Fibroblast of peridontal ligament (primary cell): ENCODE measurements at regions not wholly inside any gene's neighbourhood (a gene's known extent, or its start where the extent isn't known, plus 50 kb on each side); places are given as distances from the start of the nearest gene placed in this dataset.
"Not testable (repeated sequence)": the region's sequence is repeated elsewhere in the genome, so short reads cannot be mapped to it uniquely, and the experiment has no call there.

Source experiments
- DNase-seq: peaks from one replicate; pipeline ENCODE4 v3.0.0-alpha.2; 2010; ENCODE audit errors: extremely low read depth

- DNase-seq, result no peak
Observed at GRCh38 chrX:63285375-63285774, 65.8 kb downstream of the SPIN4 start.

GRCh38 chrX:63284659-63285058 is 66.5 kb downstream of the SPIN4 start:
- no peak for DNase-seq

- peak; percentile 1 for DNase-seq
Observed at GRCh38 chrX:63283348-63283747, 67.8 kb downstream of the SPIN4 start.

GRCh38 chrX:63282828-63283227 is 68.3 kb downstream of the SPIN4 start:
- DNase-seq, result no peak

- no peak for DNase-seq
Observed at GRCh38 chrX:63282077-63282476, 69.1 kb downstream of the SPIN4 start.

- no peak for DNase-seq
Observed at GRCh38 chrX:63281465-63281864, 69.7 kb downstream of the SPIN4 start.

- DNase-seq, result not testable (repeated sequence)
Observed at GRCh38 chrX:63277394-63277793, 73.7 kb downstream of the SPIN4 start.

- DNase-seq, result peak; percentile 20
Observed at GRCh38 chrX:63275127-63275526, 76.0 kb downstream of the SPIN4 start.

- DNase-seq, result no peak
Observed at GRCh38 chrX:63270873-63271272, 80.3 kb downstream of the SPIN4 start.

- DNase-seq, result peak; percentile 26
Observed at GRCh38 chrX:63258144-63258543, 93.0 kb downstream of the SPIN4 start.

- peak; percentile 89 for DNase-seq
Observed at GRCh38 chrX:63250253-63250868, 100.8 kb downstream of the SPIN4 start.

GRCh38 chrX:63242689-63243088 is 108.4 kb downstream of the SPIN4 start:
- not testable (repeated sequence) for DNase-seq

GRCh38 chrX:63235963-63236362 is 115.2 kb downstream of the SPIN4 start:
- not testable (repeated sequence) for DNase-seq

- not testable (repeated sequence) for DNase-seq
Observed at GRCh38 chrX:63233013-63233412, 118.1 kb downstream of the SPIN4 start.

GRCh38 chrX:63218202-63218601 is 132.9 kb downstream of the SPIN4 start:
- DNase-seq, result not testable (repeated sequence)

- not testable (repeated sequence) for DNase-seq
Observed at GRCh38 chrX:63217549-63217948, 133.6 kb downstream of the SPIN4 start.

GRCh38 chrX:63209645-63210044 is 141.5 kb downstream of the SPIN4 start:
- not testable (repeated sequence) for DNase-seq

- DNase-seq, result not testable (repeated sequence)
Observed at GRCh38 chrX:63209128-63209527, 142.0 kb downstream of the SPIN4 start.

- not testable (repeated sequence) for DNase-seq
Observed at GRCh38 chrX:63204266-63205074, 146.7 kb downstream of the SPIN4 start.

- DNase-seq, result not testable (repeated sequence)
Observed at GRCh38 chrX:63201987-63202386, 149.1 kb downstream of the SPIN4 start.

GRCh38 chrX:63198693-63199092 is 152.4 kb downstream of the SPIN4 start:
- DNase-seq, result not testable (repeated sequence)

GRCh38 chrX:63192366-63193041 is 158.6 kb downstream of the SPIN4 start:
- not testable (repeated sequence) for DNase-seq

- DNase-seq, result no peak
Observed at GRCh38 chrX:63186137-63186536, 165.0 kb downstream of the SPIN4 start.
